COLO668 (cell line): ENCODE measurements at regions not wholly inside any gene's neighbourhood (a gene's known extent, or its start where the extent isn't known, plus 50 kb on each side); places are given as distances from the start of the nearest gene placed in this dataset.
"Not testable (repeated sequence)": the region's sequence is repeated elsewhere in the genome, so short reads cannot be mapped to it uniquely, and the experiment has no call there.

Experiments used
- DNase-seq: peaks from one replicate; lab custom pipeline; 2025; ENCODE audit not compliant: unreplicated experiment; lab: John Stamatoyannopoulos, UW

DNA sequence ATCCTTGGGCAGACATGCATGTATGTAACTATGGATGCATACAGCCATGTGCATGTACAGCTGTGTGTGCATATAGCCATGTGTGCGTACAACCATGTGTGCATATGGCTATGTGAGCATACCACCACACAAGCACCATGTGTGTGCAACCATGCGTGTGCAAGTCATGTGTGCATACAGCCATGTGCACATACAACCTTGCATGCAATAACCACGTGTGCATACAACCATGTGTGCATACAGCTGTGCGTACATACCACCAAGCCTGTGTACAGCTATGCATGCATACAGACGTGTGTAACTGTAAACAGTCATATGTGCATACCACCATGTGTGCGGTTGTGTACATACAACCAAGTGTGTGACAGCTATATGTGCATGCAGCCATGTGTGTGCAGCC lies 186.4 kb downstream of the LAT start:
- not testable (repeated sequence) for DNase-seq

DNA sequence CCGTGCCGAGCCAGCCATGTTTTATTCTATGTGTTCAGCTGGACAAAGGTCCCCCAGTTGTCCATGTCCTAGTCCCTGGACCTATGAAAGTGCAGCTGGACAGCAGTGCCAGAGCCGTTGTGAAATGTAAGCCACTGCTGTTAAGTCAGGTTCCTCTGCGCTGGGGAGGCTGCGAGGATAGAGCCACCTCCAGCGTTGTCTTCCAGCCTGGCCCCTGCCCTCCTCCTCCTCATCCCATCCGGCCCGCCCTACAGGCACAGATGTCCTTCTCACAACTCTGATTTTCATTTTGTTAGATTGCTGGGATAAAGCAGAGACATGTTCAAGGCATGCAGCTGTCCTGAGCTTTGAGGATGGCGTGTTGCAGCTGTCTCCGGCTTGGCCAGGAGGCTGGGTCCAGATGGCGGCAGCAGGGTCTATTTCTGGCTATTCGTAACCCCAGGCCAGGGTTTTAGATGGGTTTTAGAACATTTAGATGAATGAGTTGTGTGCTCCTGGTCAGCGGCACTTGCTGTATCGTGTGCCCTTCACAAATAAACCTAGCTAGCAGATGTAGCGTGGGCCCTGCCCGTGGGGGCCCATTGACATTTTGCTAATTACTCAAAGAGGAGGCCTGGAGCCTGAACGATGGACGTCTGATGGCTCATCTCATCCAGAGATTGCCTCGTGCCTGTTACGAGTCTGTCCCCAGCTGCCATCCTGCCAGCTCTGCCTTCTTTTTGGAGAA lies 185.7 kb downstream of the LAT start:
- not testable (repeated sequence) for DNase-seq

DNA sequence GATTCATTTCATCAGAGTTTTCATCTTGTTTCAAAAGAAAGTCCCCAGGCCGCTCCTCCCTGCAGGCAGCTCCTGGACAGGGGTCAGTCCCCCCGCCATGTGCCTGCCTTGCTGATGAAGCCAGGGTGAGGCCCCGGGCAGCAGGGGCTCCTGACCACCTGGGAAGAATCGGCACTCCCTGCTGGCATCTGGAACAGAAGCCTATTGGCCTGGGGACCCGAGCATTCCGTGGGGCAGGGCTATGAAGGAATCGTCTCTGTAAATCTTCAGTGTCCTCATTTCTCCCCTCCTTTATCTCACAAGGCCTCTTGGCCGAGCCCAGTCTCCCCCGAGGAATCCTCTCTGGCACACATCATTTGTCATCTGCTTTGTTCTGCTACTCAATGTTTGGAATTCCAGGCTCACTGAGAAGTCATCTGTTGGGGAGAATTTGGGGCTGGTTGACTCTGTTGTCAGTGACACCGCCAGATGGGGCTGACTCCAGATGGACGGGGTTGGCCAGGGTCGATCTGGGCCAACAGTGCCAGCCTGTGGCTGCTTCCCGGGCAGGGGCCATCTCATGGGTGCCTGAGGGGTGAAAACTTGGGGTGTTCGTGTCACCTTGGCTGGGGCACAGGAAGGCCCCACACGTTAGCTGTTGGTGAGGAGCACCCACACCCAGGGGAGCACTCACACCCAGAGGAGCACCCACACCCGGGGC lies 184.6 kb downstream of the LAT start:
- not testable (repeated sequence) for DNase-seq

DNA sequence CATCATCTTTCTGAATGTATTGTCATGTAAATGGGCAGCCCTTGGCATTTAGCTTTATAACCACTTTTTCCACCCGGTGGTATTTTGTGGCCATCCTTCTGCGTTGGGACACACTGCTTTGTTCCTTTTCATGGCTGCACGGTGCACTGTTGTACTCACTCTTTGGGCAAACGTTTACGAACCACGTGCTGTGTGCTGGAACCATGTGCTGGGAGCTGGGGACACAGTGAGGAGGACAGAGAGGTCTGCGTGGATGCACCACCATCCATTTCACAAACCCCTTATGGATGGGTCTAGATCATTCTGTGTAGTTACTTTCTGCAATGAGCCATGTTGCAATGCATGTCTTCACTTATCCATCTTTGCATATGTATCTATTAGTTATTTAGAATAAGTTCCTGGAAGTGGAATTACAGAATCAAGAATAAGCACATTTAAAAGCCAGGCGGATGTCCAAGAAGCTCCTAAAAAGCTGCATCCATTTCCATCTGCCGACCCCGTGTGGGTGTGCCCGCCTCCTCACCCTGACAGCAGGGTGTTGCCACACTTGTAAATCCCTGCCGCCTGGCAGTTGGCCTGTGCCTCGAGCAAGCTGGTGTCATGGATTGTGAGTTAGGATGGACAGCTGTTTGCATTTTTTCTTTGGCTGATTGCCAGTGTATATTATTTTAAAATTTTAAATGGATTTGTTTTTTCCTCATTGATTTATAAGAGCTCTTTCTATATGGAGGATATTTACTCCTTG lies 183.8 kb downstream of the LAT start:
- DNase-seq = peak; percentile 20

DNA sequence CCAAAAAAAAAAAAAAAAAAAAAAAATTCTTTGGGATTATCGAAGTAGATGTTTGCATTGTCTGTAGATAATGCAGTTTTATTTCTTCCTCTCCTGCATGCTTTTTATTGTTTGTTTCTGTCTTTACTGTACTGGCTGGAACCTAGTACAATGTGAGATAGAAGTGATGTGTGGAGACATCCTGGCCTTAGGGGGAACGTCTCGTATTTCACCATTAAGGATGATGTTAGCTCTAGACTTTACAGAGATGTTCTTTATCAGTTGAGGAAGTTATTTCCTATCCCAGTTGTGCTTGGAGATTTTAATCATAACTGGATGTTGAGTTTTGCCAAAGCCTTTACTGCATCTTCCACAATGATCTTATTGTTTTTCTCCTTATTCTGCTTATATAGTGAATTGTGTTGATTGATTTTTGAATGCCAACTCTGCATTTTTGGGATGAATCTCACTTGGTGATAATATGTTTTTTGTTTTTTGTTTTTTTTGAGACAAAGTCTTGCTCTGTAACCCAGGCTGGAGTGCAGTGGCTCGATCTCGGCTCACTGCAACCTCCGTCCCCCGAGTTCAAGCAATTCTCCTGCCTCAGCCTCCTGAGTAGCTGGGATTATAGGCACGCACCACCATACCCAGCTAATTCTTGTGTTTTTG lies 179.7 kb downstream of the LAT start:
- DNase-seq = not testable (repeated sequence)

DNA sequence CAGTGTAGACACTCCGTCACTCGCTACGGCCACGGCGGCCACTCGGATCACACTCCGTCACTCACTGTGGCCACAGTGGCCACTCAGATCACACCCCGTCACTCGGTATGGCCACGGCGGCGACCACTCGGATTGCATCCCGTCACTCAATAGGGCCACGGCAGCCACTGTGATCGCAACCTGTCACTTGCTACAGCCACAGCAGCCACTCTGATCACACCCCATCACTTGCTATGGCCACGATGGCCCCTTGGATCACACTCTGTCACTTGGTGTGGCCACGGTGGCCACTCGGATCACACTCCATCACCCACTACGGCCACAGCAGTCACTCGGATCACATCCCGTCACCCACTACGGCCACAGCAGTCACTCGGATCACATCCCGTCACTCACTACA lies 175.3 kb downstream of the LAT start:
- not testable (repeated sequence) for DNase-seq

DNA sequence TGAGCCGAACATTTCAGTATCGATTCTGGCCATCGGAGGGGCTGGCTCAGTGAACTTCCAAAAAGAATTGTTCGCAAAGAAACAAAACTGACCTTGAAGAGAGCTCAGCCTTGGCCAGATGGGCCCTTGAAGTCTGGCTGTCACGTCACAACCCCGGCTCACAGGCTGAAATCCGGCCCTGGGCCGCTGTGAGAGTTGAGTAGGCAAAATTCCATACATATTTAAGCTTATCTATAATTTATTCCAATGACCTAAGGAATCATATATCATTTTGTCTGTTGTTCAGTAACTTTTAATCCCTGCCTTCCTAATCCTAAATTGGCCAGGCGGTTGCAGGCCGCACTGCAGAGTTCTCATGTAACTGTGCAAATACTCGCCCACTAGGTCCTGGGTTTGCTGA lies 174.8 kb downstream of the LAT start:
- DNase-seq = not testable (repeated sequence)

DNA sequence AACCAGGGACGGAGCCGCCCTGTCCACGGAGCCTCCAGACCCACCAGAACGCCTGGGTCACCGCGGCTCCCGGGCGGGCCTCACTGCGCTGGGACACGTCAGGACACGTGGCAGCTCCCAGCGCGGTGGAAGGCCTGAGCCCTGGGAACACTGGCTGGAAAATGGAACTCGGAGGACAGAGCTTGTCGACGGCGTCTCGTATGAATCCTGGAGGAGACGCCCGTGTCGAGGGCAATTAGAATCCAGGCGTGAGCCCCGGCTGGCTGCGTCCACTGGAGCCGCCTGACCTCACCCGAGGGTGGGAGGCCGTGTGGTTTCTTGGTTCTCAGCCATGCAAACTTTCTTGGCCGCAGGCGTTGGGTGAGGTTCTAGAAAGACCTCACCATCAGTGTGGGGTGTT lies 173.9 kb downstream of the LAT start:
- no peak for DNase-seq

DNA sequence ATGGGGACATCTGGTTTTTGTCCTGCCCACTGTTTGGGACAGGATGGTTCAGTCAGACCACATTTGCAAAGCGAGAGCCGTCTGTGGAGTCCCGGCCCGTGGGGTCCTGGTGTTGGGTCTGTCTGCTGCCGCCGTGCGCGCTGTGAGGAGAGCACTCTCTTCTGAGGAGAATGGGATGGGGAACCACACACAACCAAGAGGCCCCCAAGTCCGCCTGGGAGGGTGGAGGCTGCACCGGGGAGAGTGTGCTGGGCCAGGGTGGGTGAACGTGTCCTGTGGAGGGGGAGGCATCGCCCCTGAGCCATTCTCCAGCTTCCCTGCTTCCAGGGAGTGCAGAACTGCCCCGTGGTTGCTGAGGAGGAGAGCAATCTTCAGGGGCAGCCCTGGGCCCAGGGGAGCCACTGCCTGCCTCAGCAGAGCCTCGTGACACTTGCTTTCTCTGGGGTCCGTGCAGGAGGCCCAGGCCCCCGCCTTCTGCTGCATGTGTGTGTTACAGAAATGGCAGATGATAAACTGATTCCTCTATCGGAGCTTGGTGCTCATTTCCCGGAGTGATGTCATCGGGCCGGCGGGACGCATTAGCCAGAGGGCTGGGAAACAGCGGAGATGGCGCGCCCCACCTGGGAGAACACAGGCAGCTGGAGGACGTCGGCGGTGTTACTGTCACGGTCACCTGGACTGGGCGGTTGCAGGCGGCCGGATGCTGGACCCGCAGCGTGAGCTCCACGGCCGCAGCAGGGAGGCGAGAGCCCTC lies 173.4 kb downstream of the LAT start:
- peak; percentile 43 for DNase-seq

DNA sequence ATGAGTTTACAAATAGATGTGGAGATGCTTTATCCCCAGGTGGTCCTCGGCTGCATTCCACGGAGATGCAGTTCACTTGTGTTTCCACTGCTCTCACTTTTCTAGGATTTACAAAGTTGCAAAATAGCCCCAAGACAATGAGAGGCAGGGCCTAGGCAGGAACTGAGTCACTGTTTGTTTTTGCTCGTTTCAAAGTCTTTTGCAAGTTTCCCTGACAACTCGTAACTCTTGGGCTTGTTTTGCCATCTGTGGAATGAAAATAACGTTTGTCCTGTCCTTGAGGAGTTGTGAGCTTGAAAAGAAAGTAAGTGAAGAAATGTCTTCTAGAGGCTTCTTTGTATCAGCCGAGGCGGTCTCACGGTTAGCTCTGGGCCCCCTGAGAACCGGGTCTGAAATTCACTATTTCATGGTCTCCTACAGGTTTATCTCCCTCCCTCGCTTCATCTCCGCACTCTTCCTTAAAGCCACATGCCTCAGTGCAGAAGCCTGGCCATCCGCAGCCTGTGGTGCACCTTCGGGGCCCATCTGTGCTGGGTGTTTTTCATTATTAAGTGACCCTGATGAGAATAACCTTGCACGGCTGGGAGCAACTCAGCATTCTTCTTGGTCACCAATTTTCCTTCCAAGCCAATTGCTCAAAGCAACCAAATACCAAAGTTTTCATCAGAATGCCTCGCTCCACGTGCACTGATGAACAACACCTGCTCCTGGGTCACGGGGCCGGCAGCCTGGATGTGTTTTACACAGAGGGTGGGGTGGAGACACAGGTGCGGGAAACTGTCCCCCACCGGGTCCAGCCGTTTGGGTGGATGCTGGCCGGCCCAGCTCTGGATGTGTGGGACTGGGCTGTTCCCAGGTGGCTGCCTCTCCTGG lies 172.4 kb downstream of the LAT start:
- DNase-seq = not testable (repeated sequence)

DNA sequence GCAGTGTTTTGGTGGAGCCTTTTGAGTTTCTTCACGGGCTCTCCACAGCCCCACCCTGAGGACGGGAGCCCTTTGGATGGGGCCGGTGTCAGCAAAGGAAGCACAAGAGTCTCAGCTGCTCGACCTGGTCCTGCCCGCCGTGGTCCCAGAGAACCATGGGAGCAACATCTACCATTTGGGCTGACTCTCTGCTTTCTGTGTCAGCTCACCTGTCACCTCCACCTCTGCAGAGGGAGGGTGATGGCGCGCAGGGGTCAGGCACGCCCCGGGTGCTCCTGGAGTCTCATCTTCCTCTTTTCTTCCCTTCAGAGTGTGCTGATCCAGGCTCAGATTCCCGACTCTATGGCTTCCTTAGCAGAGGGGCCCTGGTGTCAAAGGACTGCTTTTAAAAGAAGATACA lies 171.7 kb downstream of the LAT start:
- no peak for DNase-seq

DNA sequence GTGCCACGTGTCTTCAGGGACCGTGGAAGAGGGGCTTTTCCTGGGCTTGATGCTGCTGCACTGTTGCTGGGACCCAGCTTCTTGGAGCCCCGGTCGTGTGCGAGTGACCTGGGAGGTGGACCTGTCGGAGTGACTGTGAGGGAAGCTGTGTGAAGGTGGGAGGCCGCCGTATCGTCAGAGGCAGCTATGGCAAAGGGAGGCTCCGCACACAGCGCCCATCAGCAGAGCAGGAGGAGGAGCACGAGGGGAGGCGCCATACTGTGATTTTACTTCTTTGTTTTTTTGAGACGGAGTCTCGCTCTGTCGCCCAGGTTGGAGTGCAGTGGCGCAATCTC lies 171.0 kb downstream of the LAT start:
- not testable (repeated sequence) for DNase-seq

DNA sequence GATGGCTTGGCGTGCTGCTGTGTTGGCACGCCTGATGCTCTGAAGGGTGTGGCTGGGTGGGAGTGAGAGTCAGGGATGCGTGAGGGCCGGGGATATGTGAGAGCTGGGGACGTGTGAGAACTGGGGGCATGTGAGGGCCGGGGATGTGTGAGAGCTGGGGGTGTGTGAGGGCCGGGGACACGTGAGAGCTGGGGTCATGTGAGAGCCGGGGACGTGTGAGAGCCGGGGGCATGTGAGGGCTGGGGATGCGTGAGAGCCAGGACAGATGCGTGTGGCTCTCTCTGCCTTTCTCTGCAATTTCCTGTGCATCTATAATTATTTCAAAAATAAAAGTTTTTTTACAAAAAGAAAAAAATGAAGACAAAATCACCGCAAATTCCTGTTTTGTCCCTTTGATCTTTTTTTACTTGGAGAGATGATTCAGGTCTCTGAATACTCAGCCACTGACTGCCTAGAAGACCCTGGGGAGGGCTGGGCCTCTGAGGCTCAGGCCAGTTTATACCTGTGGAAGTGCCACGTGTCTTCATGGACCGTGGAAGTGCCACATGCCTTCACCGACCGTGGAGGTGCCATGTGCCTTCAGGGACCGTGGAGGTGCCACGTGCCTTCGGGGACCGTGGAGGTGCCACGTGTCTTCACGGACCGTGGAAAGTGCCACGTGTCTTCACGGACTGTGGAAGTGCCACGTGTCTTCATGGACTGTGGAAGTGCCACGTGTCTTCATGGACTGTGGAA lies 170.4 kb downstream of the LAT start:
- DNase-seq = not testable (repeated sequence)

DNA sequence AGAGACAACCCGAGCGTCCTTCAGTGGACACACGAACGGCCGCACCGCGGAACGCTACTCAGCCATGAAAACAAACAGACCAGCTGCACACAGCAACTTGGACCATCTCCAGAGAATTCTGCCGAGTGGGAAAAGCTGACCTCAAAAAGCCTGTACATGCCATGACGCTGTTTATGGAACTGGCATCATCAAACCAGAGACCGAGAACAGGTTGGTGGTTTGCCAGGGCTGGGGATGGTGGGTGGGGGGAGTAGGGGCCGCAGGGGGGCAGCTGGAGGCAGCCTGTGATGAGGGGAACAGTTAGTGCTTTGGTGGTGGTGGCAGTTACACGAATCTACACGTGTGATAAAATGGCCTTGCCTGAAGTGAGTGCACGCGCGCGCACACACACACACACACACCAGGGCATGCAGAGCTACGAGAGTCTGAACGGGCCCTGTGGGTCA lies 169.8 kb downstream of the LAT start:
- DNase-seq = no peak

DNA sequence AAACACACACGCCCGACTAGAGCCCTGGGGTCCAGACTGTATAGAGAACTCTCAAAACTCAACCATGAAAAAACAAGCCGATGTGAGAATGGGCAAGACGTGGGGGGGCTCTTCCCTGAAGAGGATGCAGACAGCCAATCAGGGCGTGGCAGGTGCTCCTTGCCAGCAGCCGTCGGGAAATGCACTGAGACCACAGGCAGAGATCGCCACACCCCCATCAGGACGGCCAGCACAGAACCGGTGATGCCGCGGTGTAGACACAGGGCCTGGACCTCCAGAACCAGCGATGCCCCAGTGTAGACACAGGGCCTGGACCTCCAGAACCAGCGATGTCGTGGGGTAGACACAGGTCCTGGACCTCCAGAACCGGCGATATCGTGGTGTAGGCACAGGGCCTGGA lies 169.2 kb downstream of the LAT start:
- DNase-seq = no peak

DNA sequence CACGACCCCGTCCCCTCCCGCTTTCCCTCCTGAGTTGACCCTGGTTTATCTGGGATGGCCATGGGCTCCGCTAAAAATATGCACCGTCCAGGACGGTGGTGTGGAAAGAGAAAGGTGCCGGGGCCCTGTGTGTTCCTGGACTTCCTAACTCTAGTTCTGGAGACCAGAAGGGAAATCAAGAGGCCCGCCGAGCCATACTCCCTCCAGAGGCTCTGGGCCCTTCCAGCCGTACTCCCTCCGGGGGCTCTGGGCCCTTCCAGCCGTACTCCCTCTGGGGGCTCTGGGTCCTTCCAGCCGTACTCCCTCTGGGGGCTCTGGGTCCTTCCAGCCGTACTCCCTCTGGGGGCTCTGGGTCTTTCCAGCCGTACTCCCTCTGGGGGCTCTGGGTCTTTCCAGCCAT lies 168.5 kb downstream of the LAT start:
- not testable (repeated sequence) for DNase-seq

DNA sequence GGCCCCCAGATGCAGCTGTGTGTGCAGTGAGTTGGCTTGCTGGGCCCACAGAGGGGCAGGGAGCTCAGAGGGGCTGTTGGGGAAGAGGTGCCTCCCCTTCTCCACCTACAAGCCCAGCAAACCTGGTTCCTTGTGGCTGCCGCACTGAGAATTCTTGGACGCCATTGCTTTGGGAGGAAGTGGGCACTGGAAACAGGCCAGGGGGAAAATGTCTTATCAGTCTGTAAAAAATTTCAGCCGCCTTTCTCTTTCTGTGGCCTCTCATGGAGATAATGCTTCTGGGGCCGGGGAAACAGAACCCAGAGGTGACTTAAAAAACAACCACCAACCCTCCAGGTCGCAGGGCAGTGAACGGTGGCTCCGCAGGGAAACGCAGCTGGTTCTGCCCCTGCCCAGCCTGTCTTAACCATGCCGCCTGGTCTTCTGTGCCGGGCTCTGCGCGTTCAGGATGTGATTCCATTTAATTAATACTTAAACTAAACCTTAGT lies 167.7 kb downstream of the LAT start:
- not testable (repeated sequence) for DNase-seq

DNA sequence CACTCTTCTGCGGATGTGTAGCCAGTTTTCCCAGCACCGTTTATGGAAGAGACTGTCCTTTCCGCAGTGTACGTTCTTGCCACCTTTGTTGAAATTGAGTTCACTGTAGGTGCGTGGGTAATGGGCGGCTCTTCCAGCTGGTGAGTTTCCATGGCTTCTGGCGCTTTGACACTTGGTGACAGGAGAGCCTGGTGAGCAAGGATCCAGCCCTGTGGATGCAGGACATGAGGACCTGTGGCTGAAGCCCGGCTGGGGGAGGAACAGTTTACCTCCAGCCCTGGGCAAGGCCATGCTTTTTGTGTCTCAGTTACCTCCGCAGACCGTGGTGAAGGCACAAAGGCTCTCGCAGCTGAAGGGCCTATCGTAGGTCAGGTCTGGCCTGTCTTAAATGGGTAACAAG lies 166.5 kb downstream of the LAT start:
- no peak for DNase-seq

DNA sequence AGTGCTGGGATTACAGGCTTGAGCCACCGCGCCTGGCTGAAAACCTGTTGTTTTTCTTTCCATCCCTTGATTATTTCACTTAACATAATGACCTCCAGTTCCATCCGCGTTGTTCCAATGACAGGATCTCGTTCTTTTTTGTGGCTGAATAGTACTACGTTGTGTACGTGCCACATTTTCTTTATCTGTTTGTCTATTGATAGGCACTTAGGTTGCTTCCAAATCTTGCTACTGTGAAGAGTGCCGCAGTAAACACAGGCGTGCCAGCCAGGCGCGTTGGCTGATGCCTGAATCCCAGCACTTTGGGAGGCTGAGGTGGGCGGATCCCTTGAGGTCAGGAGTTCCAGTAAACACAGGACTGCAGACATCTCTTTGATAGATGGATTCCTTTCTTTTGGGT lies 165.1 kb downstream of the LAT start:
- not testable (repeated sequence) for DNase-seq
